Activated T-helper 17 cell treated with anti-CD3 and anti-CD28 coated beads, Interleukin-2, amount 50 U/mL, for 72 hours (primary cell): ENCODE measurements at regions not wholly inside any gene's neighbourhood (a gene's known extent, or its start where the extent isn't known, plus 50 kb on each side); places are given as distances from the start of the nearest gene placed in this dataset.

Experiments used
- ATAC-seq: fragments of 150-1000 bp; cut with Tn5 transposase; replicated peaks from 2 replicates; pipeline ENCODE4 v1.10.0; 2021; ENCODE audit warnings: mild to moderate bottlenecking, moderate library complexity
- H3K27ac Mint-ChIP-seq: one replicate; pipeline ENCODE4 v1.8.0; 2022; ENCODE audit warnings: mixed read lengths
- H3K27me3 Mint-ChIP-seq: one replicate; pipeline ENCODE4 v1.8.0; 2022; ENCODE audit warnings: mixed read lengths
- H3K36me3 Mint-ChIP-seq: one replicate; pipeline ENCODE4 v1.8.0; 2022; ENCODE audit warnings: low read depth, mild to moderate bottlenecking, mixed read lengths
- H3K4me1 Mint-ChIP-seq: one replicate; pipeline ENCODE4 v1.8.0; 2022; ENCODE audit warnings: mixed read lengths
- H3K4me3 Mint-ChIP-seq: one replicate; pipeline ENCODE4 v1.8.0; 2022; ENCODE audit warnings: mild to moderate bottlenecking, mixed read lengths
- H3K9me3 Mint-ChIP-seq: one replicate; pipeline ENCODE4 v1.8.0; 2022; ENCODE audit warnings: mixed read lengths

DNA sequence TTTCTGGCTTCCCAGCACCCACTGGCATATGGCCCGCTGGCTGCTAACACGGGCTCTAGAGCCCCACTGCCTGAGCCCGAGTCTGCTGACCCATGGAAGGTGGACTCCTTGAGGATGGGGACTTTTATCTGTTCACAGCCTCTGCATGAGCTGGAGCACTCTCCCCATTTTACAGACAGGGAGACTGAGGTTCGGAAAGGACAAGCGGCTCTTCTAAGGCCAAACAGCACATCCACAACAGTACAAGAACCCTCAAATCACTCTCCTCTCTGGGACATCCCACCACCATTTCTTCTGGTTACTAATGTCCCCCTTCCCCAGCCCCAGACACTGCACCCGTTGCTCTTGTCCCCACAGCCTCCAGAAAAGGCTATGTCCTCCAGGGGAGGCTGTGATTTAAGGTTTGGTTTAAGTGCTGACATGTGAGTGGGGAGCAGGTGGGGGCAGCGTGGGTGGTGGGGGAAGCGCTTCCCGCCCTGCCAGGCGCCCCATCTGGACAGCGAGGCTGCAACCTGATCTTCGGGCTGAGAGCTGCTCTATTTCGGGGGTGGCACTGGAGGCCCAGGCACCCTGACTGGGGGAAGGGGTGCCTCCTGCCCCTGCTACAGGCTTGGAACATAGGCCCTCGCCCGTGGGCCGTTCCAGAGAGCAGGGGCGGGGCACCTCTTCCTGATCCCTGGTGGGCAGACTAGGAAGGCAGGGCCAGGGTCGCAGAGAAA is 104.8 kb upstream of the WNT4 start:
- ATAC-seq, result no peak
- Mint-ChIP-seq H3K36me3 (no peaks in the 10 kb centered on the region), H3K27me3 (peaks cover 21% of the 10 kb centered on the region), H3K4me1 (no peaks in the 10 kb centered on the region), H3K27ac (no peak overlapping the region), H3K4me3 (no peak overlapping the region), H3K9me3 (no peaks in the 10 kb centered on the region)

DNA sequence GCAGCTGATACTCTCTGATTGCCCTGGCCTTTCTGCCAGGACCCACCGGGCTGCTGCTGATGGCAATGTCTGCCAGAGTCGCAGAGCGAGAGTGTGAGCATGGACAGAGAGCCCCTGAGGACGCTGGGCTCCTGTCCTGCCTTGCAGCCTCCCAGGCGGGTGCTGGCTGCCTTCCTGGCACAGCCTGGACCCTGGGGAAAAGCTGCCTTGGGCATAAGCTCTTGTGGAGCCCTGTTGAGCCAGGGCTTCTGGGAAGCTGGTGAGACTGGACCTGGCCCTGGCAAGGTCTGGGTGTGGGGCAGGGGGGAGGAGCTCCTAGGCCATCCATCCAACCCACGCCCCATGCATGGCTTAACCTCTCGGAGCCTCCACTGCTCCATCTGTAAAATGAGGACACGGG is 105.8 kb upstream of the WNT4 start:
- Mint-ChIP-seq H3K4me1 (peaks cover 5% of the 10 kb centered on the region), H3K36me3 (no peaks in the 10 kb centered on the region)
- no peak for ATAC-seq

GRCh38 chr1:22249928-22250680 is 107.2 kb upstream of the WNT4 start:
- no peak overlapping the region for H3K27ac Mint-ChIP-seq
- peaks cover 34% of the 10 kb centered on the region for H3K27me3 Mint-ChIP-seq
- no peaks in the 10 kb centered on the region for H3K36me3 Mint-ChIP-seq
- no peaks in the 10 kb centered on the region for H3K9me3 Mint-ChIP-seq
- ATAC-seq, result no peak
- peaks cover 5% of the 10 kb centered on the region for H3K4me1 Mint-ChIP-seq
- no peak overlapping the region for H3K4me3 Mint-ChIP-seq

More for the DNA sequence above, 105.8 kb upstream of the WNT4 start:
- Mint-ChIP-seq H3K9me3 (no peaks in the 10 kb centered on the region), H3K4me3 (no peak overlapping the region), H3K27me3 (peaks cover 29% of the 10 kb centered on the region), H3K27ac (no peak overlapping the region)

DNA sequence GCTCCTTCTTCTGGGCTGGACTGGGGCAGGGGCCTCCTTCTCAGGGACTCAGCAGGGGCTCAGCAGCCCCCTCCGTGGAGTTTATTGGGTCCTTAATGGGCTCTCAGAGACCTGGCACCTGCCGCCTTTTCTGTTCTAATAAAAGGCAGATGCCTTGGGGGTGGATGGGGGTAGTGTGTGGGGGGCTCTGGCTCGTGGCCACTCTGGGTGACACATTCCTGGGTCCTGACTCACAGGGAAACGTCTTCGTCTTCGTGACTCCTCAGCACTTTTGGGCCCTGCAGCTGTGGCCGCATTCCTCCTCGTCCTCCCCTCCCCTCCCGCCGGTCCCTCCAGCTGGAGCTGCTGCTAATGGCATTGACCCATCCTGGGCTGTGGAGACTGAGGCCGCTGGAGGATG is 107.8 kb upstream of the WNT4 start:
- Mint-ChIP-seq H3K36me3 (no peaks in the 10 kb centered on the region), H3K4me1 (peaks cover 5% of the 10 kb centered on the region), H3K27me3 (peaks cover 35% of the 10 kb centered on the region), H3K9me3 (no peaks in the 10 kb centered on the region), H3K4me3 (no peak overlapping the region), H3K27ac (no peak overlapping the region)
- ATAC-seq, result no peak

DNA sequence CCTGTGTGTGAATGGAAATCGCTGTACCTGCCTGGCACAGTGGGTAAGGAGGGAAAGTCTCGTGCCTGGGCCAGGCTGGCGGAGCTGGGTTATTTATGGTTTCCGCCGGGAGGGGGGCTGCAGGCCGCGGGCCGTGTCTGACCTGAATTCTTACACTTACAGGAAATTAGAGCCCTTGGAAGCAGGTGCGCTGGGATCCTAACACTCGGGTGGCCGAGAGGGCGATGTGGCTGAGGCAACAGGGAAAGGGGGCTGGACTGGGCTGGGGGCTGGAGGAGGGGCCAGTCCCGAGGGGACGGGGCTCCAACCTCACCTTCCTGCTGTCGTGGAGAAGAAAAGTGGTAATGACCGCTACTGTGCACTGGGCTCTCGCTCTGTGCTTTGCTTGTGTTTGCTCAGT is 109.4 kb upstream of the WNT4 start:
- Mint-ChIP-seq H3K4me1 (peaks cover 5% of the 10 kb centered on the region), H3K27ac (no peak overlapping the region), H3K9me3 (no peaks in the 10 kb centered on the region), H3K36me3 (no peaks in the 10 kb centered on the region), H3K4me3 (no peak overlapping the region), H3K27me3 (peaks cover 41% of the 10 kb centered on the region)
- no peak for ATAC-seq

DNA sequence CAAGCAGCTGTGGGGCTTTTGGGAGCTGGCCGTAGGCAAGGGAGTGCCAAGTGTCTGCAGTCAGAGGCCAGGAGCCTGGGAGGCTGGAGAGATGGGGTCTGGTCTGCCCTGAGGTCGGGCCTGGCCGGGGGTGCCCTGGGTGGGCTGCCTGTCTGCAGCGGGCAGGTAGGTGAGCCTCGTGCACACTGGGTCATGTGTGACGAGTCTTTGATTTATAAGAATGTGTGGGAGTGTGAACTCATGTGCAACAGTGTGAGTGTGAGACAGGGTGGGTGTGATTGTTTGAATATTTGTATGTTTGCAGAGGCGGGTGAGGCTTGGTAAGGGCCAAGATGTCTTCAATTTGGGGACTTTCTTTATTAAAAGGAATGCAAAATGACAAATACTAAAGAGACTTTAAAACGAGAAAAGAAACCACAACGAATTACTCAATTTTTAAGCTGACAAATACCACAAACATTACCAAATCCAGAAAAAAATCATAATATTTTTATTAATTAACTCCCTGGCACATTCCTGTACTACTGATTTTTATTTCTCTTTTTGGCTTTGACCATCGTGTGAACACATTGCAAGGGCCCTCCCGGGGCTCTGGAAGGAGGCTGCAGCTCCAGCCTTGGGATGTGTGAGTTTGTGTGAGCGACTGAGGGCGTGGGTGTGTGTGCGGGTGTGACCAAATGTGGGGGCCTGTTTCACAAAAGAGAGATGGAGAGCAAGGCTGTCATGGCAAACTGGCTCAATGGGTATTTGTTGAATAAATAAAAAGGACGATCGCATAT is 110.3 kb upstream of the WNT4 start:
- H3K4me1 Mint-ChIP-seq, result peaks cover 5% of the 10 kb centered on the region
- peaks cover 40% of the 10 kb centered on the region for H3K27me3 Mint-ChIP-seq
- no peak for ATAC-seq
- H3K4me3 Mint-ChIP-seq, result no peak overlapping the region
- H3K9me3 Mint-ChIP-seq, result no peaks in the 10 kb centered on the region
- H3K27ac Mint-ChIP-seq, result no peak overlapping the region
- no peaks in the 10 kb centered on the region for H3K36me3 Mint-ChIP-seq

DNA sequence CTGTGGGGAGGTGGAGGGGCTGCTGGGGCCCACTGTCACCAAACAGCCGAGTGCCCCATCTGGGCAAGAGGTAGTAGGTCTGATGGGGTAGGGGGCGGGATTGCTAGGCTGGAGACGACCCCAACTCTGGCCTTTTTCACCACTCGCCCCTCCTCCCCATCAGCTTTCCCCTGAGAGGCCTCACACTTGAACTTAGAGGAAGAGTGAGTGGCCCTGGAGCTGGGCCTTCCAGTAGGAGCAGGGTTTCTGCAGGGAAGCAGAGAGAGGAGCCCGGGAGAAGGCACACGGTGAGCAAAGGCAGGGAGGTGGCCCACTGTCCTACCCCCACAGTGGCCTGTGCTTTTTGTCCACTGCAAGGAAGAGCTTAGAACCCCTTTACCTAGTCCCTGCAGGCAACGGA is 111.9 kb upstream of the WNT4 start:
- no peak overlapping the region for H3K4me3 Mint-ChIP-seq
- peaks cover 35% of the 10 kb centered on the region for H3K27me3 Mint-ChIP-seq
- ATAC-seq, result no peak
- no peaks in the 10 kb centered on the region for H3K36me3 Mint-ChIP-seq
- no peaks in the 10 kb centered on the region for H3K9me3 Mint-ChIP-seq
- H3K27ac Mint-ChIP-seq, result no peak overlapping the region
- peaks cover 5% of the 10 kb centered on the region for H3K4me1 Mint-ChIP-seq

- ATAC-seq, result no peak
- peaks cover 35% of the 10 kb centered on the region for H3K27me3 Mint-ChIP-seq
Observed at GRCh38 chr1:22255341-22256212, 112.7 kb upstream of the WNT4 start.

DNA sequence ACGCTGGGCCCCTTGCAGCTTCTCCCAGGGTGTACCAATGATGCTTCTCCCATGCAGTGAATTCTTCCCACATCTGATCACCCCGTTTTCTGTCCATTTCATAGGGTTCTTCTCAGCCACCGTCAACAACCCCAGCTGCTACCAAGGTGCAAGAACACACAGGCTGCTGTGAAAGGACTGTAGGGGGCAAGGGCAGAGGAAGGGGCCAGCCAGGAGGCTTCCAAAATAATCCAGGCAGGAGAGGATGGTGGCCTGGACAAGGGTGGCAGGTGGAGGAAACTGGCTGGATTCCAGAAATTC is 113.3 kb upstream of the WNT4 start:
- Mint-ChIP-seq H3K4me1 (peaks cover 5% of the 10 kb centered on the region), H3K36me3 (no peaks in the 10 kb centered on the region), H3K27ac (no peak overlapping the region), H3K4me3 (no peak overlapping the region), H3K27me3 (peaks cover 39% of the 10 kb centered on the region), H3K9me3 (no peaks in the 10 kb centered on the region)
- ATAC-seq, result no peak

More at GRCh38 chr1:22255341-22256212, 112.7 kb upstream of the WNT4 start:
- Mint-ChIP-seq H3K4me1 (peaks cover 5% of the 10 kb centered on the region), H3K27ac (no peak overlapping the region), H3K36me3 (no peaks in the 10 kb centered on the region), H3K4me3 (no peak overlapping the region), H3K9me3 (no peaks in the 10 kb centered on the region)

GRCh38 chr1:22257290-22258275 is 114.7 kb upstream of the WNT4 start:
- Mint-ChIP-seq H3K9me3 (no peaks in the 10 kb centered on the region), H3K36me3 (no peaks in the 10 kb centered on the region), H3K27me3 (peaks cover 32% of the 10 kb centered on the region), H3K4me1 (peaks cover 5% of the 10 kb centered on the region), H3K27ac (no peak overlapping the region), H3K4me3 (no peak overlapping the region)
- no peak for ATAC-seq

- H3K36me3 Mint-ChIP-seq, result no peaks in the 10 kb centered on the region
- no peak for ATAC-seq
- H3K27me3 Mint-ChIP-seq, result peaks cover 21% of the 10 kb centered on the region
- no peak overlapping the region for H3K27ac Mint-ChIP-seq
- H3K4me1 Mint-ChIP-seq, result peaks cover under 1% of the 10 kb centered on the region
- no peaks in the 10 kb centered on the region for H3K9me3 Mint-ChIP-seq
- H3K4me3 Mint-ChIP-seq, result no peak overlapping the region
Observed at GRCh38 chr1:22258698-22259097, 115.8 kb upstream of the WNT4 start.

DNA sequence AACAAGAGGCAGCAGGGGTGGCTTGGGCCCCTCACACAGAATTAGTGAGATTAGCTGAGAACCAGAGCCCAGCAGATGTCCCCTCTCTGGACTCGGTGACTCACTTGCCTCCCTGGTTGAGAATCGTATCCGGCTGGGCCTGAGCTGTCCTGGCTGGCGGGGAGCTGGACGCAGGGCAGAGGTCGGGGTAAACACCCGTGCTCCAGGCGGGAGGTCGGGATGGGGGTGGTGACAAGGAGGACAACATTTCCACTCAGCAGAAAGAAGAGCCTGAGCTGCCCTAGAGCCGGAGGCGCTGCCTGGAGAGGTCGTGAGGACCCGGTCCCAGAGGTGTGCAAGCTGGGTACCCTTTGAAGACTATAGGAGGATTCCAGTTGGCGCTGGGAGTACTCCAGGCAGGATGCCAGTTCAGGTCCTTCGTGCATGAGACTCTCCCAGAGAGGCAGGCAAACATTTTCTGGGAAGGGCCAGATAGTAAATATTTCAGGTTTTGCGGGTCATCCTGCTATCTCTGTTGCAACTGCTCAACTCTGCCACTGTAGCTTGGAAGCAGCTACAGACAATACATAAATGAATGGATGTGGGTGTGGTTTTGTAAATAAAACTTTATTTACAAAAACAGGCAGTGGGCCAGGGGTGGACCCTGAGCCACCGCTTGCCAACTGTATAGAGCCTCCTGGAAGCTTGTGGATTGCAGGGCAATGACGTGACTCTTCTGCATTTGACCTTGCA is 116.8 kb upstream of the WNT4 start:
- Mint-ChIP-seq H3K9me3 (no peaks in the 10 kb centered on the region), H3K4me3 (no peak overlapping the region), H3K36me3 (no peaks in the 10 kb centered on the region), H3K27me3 (peaks cover 24% of the 10 kb centered on the region), H3K27ac (no peak overlapping the region), H3K4me1 (no peaks in the 10 kb centered on the region)
- no peak for ATAC-seq
